Natural killer cell (primary cell): ENCODE measurements at regions not wholly inside any gene's neighbourhood (a gene's known extent, or its start where the extent isn't known, plus 50 kb on each side); places are given as distances from the start of the nearest gene placed in this dataset.

Experiments
- ATAC-seq, 3 donors: fragments of 150-1000 bp in 2 of 3; fragments of 200-7000 bp in 1 of 3; cut with Tn5 transposase; 1 replicate in 1 of 3; 2 replicates in 2 of 3; pipeline ENCODE4 v1.10.0; 2021; ENCODE audit warnings: mild to moderate bottlenecking in 2 of 3, moderate library complexity in 2 of 3
- DNase-seq, 2 donors: peaks; one replicate each; pipeline versions ENCODE4 v3.0.0 to v3.0.0-alpha.2; 2013 to 2021; ENCODE audit warnings: mixed read lengths in 1 of 2
- H3K27ac ChIP-seq: one replicate; pipeline ENCODE4 v1.5.1; 2013; ENCODE audit warnings: mild to moderate bottlenecking, low read length
- H3K27me3 ChIP-seq: one replicate; pipeline ENCODE4 v1.6.1; 2013; ENCODE audit warnings: low read length; ENCODE audit not compliant: control insufficient read depth, insufficient read depth
- H3K36me3 ChIP-seq: one replicate; pipeline ENCODE4 v1.6.1; 2013; ENCODE audit warnings: low read length; ENCODE audit not compliant: control insufficient read depth, insufficient read depth
- H3K4me1 ChIP-seq: one replicate; pipeline ENCODE4 v1.6.1; 2013; ENCODE audit warnings: low read length; ENCODE audit not compliant: control insufficient read depth, insufficient read depth
- H3K4me3 ChIP-seq: one replicate; pipeline ENCODE4 v1.5.1; 2013; ENCODE audit warnings: low read length
- H3K9me3 ChIP-seq: one replicate; pipeline ENCODE4 v1.6.1; 2013; ENCODE audit warnings: low read length; ENCODE audit not compliant: control insufficient read depth, insufficient read depth
- H3K27ac Mint-ChIP-seq, 2 donors: one replicate each; pipeline ENCODE4 v1.8.0; 2022; ENCODE audit warnings: mild to moderate bottlenecking in 2 of 2, mixed read lengths in 2 of 2, moderate library complexity in 1 of 2
- H3K27me3 Mint-ChIP-seq, 2 donors: one replicate each; pipeline ENCODE4 v1.8.0; 2022; ENCODE audit warnings: low read depth in 2 of 2, mixed read lengths in 2 of 2
- H3K36me3 Mint-ChIP-seq: one replicate; pipeline ENCODE4 v1.8.0; 2022; ENCODE audit warnings: mixed read lengths
- H3K4me1 Mint-ChIP-seq, 2 donors: one replicate each; pipeline ENCODE4 v1.8.0; 2022; ENCODE audit warnings: mixed read lengths in 2 of 2
- H3K4me3 Mint-ChIP-seq: one replicate; pipeline ENCODE4 v1.8.0; 2022; ENCODE audit warnings: mild to moderate bottlenecking, moderate library complexity, mixed read lengths
- H3K9me3 Mint-ChIP-seq, 2 donors: one replicate each; pipeline ENCODE4 v1.8.0; 2022; ENCODE audit warnings: mixed read lengths in 2 of 2
- CTCF ChIP-seq: fragments of 200-600 bp; IDR thresholded peaks from one replicate; pipeline ENCODE4 v1.8.0; 2022; ENCODE audit warnings: antibody characterized with exemption
- WGBS: methylation state at CpG from one replicate; pipeline ENCODE4 v1.1.7; 2013; ENCODE audit warnings: missing lambda C conversion rate; ENCODE audit not compliant: insufficient coverage; 5-methylcytosine and 5-hydroxymethylcytosine counted together
- intact Hi-C: fragments of 100-400 bp; cut with micrococcal nuclease; formaldehyde crosslinking; loops from one replicate; pipeline ENCODE4 v1.14.2; 2022

GRCh38 chr16:76665571-76666275 is 388.5 kb downstream of the CNTNAP4 start:
- intact Hi-C loops = no loop called here
- Mint-ChIP-seq H3K4me1 (no peaks in the 10 kb centered on the region), H3K36me3 (no peaks in the 10 kb centered on the region), H3K9me3 (peaks cover 0 to 2% of the 10 kb centered on the region in 2 donors), H3K27me3 (no peaks in the 10 kb centered on the region), H3K27ac (no peak overlapping the region), H3K4me3 (no peak overlapping the region)
- DNase-seq (no peak), ATAC-seq (no peak)
- Histone ChIP-seq H3K27ac (no peak overlapping the region), H3K4me1 (no peaks in the 10 kb centered on the region), H3K27me3 (no peaks in the 10 kb centered on the region), H3K9me3 (no peaks in the 10 kb centered on the region), H3K4me3 (no peak overlapping the region), H3K36me3 (no peaks in the 10 kb centered on the region)
- TF ChIP-seq CTCF = no peak
- 81% methylated on average over 4 of the region's 4 CpGs for WGBS

GRCh38 chr16:76668207-76668725 is 391.1 kb downstream of the CNTNAP4 start:
- Histone ChIP-seq H3K4me3 (no peak overlapping the region), H3K27ac (no peak overlapping the region), H3K27me3 (no peaks in the 10 kb centered on the region), H3K9me3 (no peaks in the 10 kb centered on the region), H3K4me1 (no peaks in the 10 kb centered on the region), H3K36me3 (no peaks in the 10 kb centered on the region)
- H3K4me1 Mint-ChIP-seq = no peaks in the 10 kb centered on the region
- 67% methylated on average over 6 of the region's 8 CpGs for WGBS
- ATAC-seq = no peak
- TF ChIP-seq CTCF = no peak
- no peak overlapping the region for H3K4me3 Mint-ChIP-seq
- H3K27me3 Mint-ChIP-seq = no peaks in the 10 kb centered on the region
- H3K36me3 Mint-ChIP-seq = no peaks in the 10 kb centered on the region
- no peak overlapping the region for H3K27ac Mint-ChIP-seq
- intact Hi-C loops = no loop called here
- DNase-seq = no peak
- peaks cover 0 to 2% of the 10 kb centered on the region in 2 donors for H3K9me3 Mint-ChIP-seq

DNA sequence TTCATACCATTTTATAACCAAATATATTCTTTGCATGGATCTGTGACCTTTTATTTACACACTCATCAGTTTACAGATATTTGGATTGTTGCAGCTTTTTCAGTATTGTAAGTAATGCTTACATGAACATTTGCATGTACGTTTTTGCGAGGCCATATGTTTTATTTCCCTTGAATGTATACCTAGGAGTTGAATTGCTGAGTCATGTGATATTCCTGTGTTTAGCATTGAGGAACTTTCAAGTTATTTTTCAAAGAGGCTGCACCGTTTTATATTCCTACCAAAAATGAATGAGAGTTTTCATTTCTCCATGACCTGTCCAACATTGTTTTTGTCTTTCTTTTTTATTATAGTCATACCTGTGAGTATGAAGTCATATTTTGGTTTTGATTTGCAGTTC is 392.1 kb downstream of the CNTNAP4 start:
- Mint-ChIP-seq H3K9me3 (peaks cover 0 to 2% of the 10 kb centered on the region in 2 donors), H3K36me3 (no peaks in the 10 kb centered on the region), H3K4me1 (no peaks in the 10 kb centered on the region), H3K4me3 (no peak overlapping the region), H3K27me3 (no peaks in the 10 kb centered on the region), H3K27ac (no peak overlapping the region)
- Histone ChIP-seq H3K4me1 (no peaks in the 10 kb centered on the region), H3K36me3 (no peaks in the 10 kb centered on the region), H3K4me3 (no peak overlapping the region), H3K27me3 (no peaks in the 10 kb centered on the region), H3K27ac (no peak overlapping the region), H3K9me3 (no peaks in the 10 kb centered on the region)
- intact Hi-C loops = no loop called here
- no peak for DNase-seq
- TF ChIP-seq CTCF = no peak
- 32% methylated on average over 2 of the region's 3 CpGs for WGBS
- no peak for ATAC-seq
